ENCODE measurements at regions not wholly inside any gene's neighbourhood (a gene's known extent, or its start where the extent isn't known, plus 50 kb on each side); places are given as distances from the start of the nearest gene placed in this dataset.
"Not testable (repeated sequence)": the region's sequence is repeated elsewhere in the genome, so short reads cannot be mapped to it uniquely, and the experiment has no call there.

DNA sequence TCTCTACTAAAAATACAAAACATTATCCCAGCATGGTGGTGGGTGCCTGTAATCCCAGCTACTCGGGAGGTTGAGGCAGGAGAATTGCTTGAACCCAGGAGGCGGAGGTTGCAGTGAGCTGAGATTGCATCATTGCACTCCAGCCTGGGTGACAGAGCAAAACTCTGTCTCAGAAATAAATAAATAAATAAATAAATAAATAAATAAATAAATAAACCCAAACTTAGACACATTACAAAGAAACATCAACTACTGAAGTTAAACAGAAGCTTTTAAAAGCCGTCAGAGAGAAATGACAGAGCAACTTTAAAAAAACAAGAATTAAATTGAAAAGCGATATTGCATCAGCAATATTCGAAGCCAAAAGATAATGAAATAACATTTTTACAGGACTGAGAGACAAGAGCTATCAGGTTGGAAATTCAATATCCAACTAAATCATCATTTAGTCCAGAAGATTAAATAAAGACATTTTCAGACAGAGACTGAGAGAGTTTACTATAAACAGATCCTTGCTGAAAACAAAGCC, 115.1 kb upstream of the FUNDC1 start:
- not testable (repeated sequence) for TF ChIP-seq EZH2 (IDR thresholded peaks at IDR 0.05); JUND (IDR thresholded peaks at IDR 0.05); CEBPB (IDR thresholded peaks at IDR 0.05; ENCODE audit: low read depth)
- TF ChIP-seq, protein P1, sequence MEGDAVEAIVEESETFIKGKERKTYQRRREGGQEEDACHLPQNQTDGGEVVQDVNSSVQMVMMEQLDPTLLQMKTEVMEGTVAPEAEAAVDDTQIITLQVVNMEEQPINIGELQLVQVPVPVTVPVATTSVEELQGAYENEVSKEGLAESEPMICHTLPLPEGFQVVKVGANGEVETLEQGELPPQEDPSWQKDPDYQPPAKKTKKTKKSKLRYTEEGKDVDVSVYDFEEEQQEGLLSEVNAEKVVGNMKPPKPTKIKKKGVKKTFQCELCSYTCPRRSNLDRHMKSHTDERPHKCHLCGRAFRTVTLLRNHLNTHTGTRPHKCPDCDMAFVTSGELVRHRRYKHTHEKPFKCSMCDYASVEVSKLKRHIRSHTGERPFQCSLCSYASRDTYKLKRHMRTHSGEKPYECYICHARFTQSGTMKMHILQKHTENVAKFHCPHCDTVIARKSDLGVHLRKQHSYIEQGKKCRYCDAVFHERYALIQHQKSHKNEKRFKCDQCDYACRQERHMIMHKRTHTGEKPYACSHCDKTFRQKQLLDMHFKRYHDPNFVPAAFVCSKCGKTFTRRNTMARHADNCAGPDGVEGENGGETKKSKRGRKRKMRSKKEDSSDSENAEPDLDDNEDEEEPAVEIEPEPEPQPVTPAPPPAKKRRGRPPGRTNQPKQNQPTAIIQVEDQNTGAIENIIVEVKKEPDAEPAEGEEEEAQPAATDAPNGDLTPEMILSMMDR (IDR thresholded peaks at IDR 0.05 in 2 of 3, conservative IDR thresholded peaks at IDR 0.05 in 1 of 3; ENCODE audit: borderline replicate concordance in 1 of 3, insufficient read depth in 1 of 3, low read depth in 2 of 3, low read length in 2 of 3), result not testable (repeated sequence)
- TF ChIP-seq, protein P2, sequence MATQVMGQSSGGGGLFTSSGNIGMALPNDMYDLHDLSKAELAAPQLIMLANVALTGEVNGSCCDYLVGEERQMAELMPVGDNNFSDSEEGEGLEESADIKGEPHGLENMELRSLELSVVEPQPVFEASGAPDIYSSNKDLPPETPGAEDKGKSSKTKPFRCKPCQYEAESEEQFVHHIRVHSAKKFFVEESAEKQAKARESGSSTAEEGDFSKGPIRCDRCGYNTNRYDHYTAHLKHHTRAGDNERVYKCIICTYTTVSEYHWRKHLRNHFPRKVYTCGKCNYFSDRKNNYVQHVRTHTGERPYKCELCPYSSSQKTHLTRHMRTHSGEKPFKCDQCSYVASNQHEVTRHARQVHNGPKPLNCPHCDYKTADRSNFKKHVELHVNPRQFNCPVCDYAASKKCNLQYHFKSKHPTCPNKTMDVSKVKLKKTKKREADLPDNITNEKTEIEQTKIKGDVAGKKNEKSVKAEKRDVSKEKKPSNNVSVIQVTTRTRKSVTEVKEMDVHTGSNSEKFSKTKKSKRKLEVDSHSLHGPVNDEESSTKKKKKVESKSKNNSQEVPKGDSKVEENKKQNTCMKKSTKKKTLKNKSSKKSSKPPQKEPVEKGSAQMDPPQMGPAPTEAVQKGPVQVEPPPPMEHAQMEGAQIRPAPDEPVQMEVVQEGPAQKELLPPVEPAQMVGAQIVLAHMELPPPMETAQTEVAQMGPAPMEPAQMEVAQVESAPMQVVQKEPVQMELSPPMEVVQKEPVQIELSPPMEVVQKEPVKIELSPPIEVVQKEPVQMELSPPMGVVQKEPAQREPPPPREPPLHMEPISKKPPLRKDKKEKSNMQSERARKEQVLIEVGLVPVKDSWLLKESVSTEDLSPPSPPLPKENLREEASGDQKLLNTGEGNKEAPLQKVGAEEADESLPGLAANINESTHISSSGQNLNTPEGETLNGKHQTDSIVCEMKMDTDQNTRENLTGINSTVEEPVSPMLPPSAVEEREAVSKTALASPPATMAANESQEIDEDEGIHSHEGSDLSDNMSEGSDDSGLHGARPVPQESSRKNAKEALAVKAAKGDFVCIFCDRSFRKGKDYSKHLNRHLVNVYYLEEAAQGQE (IDR thresholded peaks at IDR 0.05; ENCODE audit: low read depth), result not testable (repeated sequence)
